IMR-90 (cell line): ENCODE measurements at regions not wholly inside any gene's neighbourhood (a gene's known extent, or its start where the extent isn't known, plus 50 kb on each side); places are given as distances from the start of the nearest gene placed in this dataset.
A peak's percentile ranks its signal among the peaks of the same experiment; 100 is the strongest.

Experiments used
- ATAC-seq: fragments of 200-7000 bp; cut with Tn5 transposase; 2 replicates; pipeline ENCODE4 v1.9.1; 2020; ENCODE audit warnings: low read depth, mild to moderate bottlenecking, moderate library complexity
- BruUV-seq: library from RNA; stranded (reverse); fragments of 400-500 nt; replicated peaks from 2 replicates; lab custom pipeline; 2021; lab: Mats Ljungman, UMichigan
- CTCF ChIA-PET: fragments of 300-600 bp; formaldehyde crosslinking; extraction: SDS; loops from one replicate; lab custom pipeline; 2021; ENCODE audit warnings: antibody characterized with exemption; lab: Yijun Ruan, JAX
- POLR2A ChIA-PET: fragments of 300-600 bp; sonication (Branson Sonifier 250); formaldehyde crosslinking; loops from one replicate; lab custom pipeline; 2022; ENCODE audit warnings: antibody characterized with exemption; ENCODE audit not compliant: unreplicated experiment; lab: Charles Lee
- DNase-seq: peaks from one replicate; pipeline ENCODE4 v3.0.0; 2013
- H2AFZ ChIP-seq: replicated peaks from 2 replicates; pipeline ENCODE3; 2013; ENCODE audit warnings: low read length, mild to moderate bottlenecking; ENCODE audit not compliant: poor library complexity
- H2AK5ac ChIP-seq: 2 replicates; pipeline ENCODE4 v1.6.1; 2013; ENCODE audit warnings: low read depth, low read length, inconsistent platforms
- H2AK9ac ChIP-seq: replicated peaks from 2 replicates; pipeline ENCODE3; 2013; ENCODE audit warnings: mild to moderate bottlenecking, low read depth, low read length, moderate library complexity; ENCODE audit not compliant: poor library complexity
- H2BK120ac ChIP-seq: 2 replicates; pipeline ENCODE4 v1.6.1; 2013; ENCODE audit warnings: low read depth, low read length, inconsistent platforms
- H2BK15ac ChIP-seq: 3 replicates; pipeline ENCODE4 v1.6.1; 2013; ENCODE audit warnings: low read depth, low read length, inconsistent platforms
- H2BK20ac ChIP-seq: 2 replicates; pipeline ENCODE4 v1.6.1; 2013; ENCODE audit warnings: low read depth, mild to moderate bottlenecking, inconsistent platforms, low read length, moderate library complexity
- H2BK5ac ChIP-seq: 2 replicates; pipeline ENCODE4 v1.6.1; 2013; ENCODE audit warnings: mild to moderate bottlenecking, low read depth, low read length, inconsistent platforms; ENCODE audit not compliant: poor library complexity, severe bottlenecking
- H3K14ac ChIP-seq: replicated peaks from 2 replicates; pipeline ENCODE4 v1.6.1; 2013; ENCODE audit warnings: low read depth, low read length, inconsistent platforms
- H3K18ac ChIP-seq: 2 replicates; pipeline ENCODE4 v1.6.1; 2013; ENCODE audit warnings: low read depth, low read length, control low read depth
- H3K23ac ChIP-seq: 2 replicates; pipeline ENCODE4 v1.6.1; 2013; ENCODE audit warnings: low read depth, low read length, inconsistent platforms
- H3K27ac ChIP-seq: 2 replicates; pipeline ENCODE4 v1.5.1; 2013; ENCODE audit warnings: mild to moderate bottlenecking, control low read depth, low read length; ENCODE audit not compliant: insufficient read depth
- H3K27me3 ChIP-seq: 2 replicates; pipeline ENCODE4 v1.6.1; 2013; ENCODE audit warnings: low read length; ENCODE audit not compliant: control insufficient read depth, insufficient read depth
- H3K36me3 ChIP-seq: 2 replicates; pipeline ENCODE4 v1.6.1; 2013; ENCODE audit warnings: low read length, mixed read lengths; ENCODE audit not compliant: control insufficient read depth, insufficient read depth
- H3K4ac ChIP-seq: 2 replicates; pipeline ENCODE4 v1.6.1; 2013; ENCODE audit warnings: low read depth, low read length, inconsistent platforms
- H3K4me1 ChIP-seq: 2 replicates; pipeline ENCODE4 v1.6.1; 2013; ENCODE audit warnings: low read length, mixed read lengths; ENCODE audit not compliant: control insufficient read depth, insufficient read depth
- H3K4me2 ChIP-seq: 2 replicates; pipeline ENCODE4 v1.6.1; 2013; ENCODE audit warnings: low read depth, mild to moderate bottlenecking, control low read depth, low read length, moderate library complexity
- H3K4me3 ChIP-seq: 2 replicates; pipeline ENCODE4 v1.5.1; 2013; ENCODE audit warnings: low read depth, mild to moderate bottlenecking, control low read depth, low read length, moderate library complexity; ENCODE audit not compliant: insufficient read depth
- H3K56ac ChIP-seq: 2 replicates; pipeline ENCODE4 v1.6.1; 2013; ENCODE audit warnings: low read length, inconsistent platforms; ENCODE audit not compliant: insufficient read depth; ENCODE audit errors: extremely low read depth
- H3K79me1 ChIP-seq, 2 experiments: 2 replicates each; pipeline ENCODE4 v1.6.1; 2013; ENCODE audit warnings: low read length in 2 of 2, inconsistent platforms in 1 of 2, low read depth in 1 of 2
- H3K9ac ChIP-seq: 2 replicates; pipeline ENCODE4 v1.6.1; 2013; ENCODE audit warnings: low read depth, low read length, control low read depth
- H3K9me1 ChIP-seq: 2 replicates; pipeline ENCODE4 v1.6.1; 2013; ENCODE audit warnings: low read length, inconsistent platforms; ENCODE audit not compliant: insufficient read depth
- H3K9me3 ChIP-seq: 2 replicates; pipeline ENCODE4 v1.6.1; 2013; ENCODE audit warnings: low read length; ENCODE audit not compliant: control insufficient read depth, insufficient read depth
- H4K20me1 ChIP-seq: 2 replicates; pipeline ENCODE4 v1.6.1; 2013; ENCODE audit warnings: low read length, inconsistent platforms; ENCODE audit not compliant: insufficient read depth
- H4K5ac ChIP-seq: 2 replicates; pipeline ENCODE4 v1.6.1; 2013; ENCODE audit warnings: mild to moderate bottlenecking, low read depth, low read length, control low read depth
- H4K8ac ChIP-seq, 2 experiments: 2 replicates each; pipeline ENCODE4 v1.6.1; 2013; ENCODE audit warnings: low read depth in 2 of 2, low read length in 2 of 2, control low read depth in 1 of 2, inconsistent platforms in 1 of 2
- H4K91ac ChIP-seq: 2 replicates; pipeline ENCODE4 v1.6.1; 2013; ENCODE audit warnings: low read depth, low read length, inconsistent platforms; ENCODE audit not compliant: insufficient read depth
- CEBPB ChIP-seq: IDR thresholded peaks from 2 replicates; pipeline ENCODE4 v1.6.1; 2012; ENCODE audit warnings: low read depth, low read length, improper control_type of control experiment
- MAFK ChIP-seq: IDR thresholded peaks from 2 replicates; pipeline ENCODE4 v1.6.1; 2012; ENCODE audit warnings: low read depth, low read length, improper control_type of control experiment
- MAZ ChIP-seq: IDR thresholded peaks from 2 replicates; pipeline ENCODE4 v1.6.1; 2012; ENCODE audit warnings: low read depth, mild to moderate bottlenecking, low read length, improper control_type of control experiment, moderate library complexity, borderline replicate concordance
- RFX5 ChIP-seq: IDR thresholded peaks from 2 replicates; pipeline ENCODE4 v1.8.0; 2012; ENCODE audit warnings: low read depth, mild to moderate bottlenecking, low read length, moderate library complexity
- dilution Hi-C: fragments of 300-500 bp; cut with HindIII; formaldehyde crosslinking; loops from one replicate; pipeline ENCODE4 v1.14.3; 2018; ENCODE audit warnings: low sequenced_read_pairs; ENCODE audit not compliant: unreplicated experiment
- in situ Hi-C: fragments of 300-500 bp; cut with MboI; formaldehyde crosslinking; loops from 3 replicates; pipeline ENCODE4 v1.14.3; 2019; ENCODE audit warnings: low sequenced_read_pairs, inconsistent platforms, mixed read lengths
- intact Hi-C: fragments of 100-400 bp; cut with micrococcal nuclease; formaldehyde crosslinking; loops from 2 replicates; pipeline ENCODE4 v1.10.0; 2022
- TF ChIP-seq, protein P1 (sequence below): fragments of 150-350 bp; IDR thresholded peaks from 2 replicates; pipeline ENCODE4 v1.6.1; 2016; ENCODE audit warnings: low read depth, mild to moderate bottlenecking, low read length, moderate library complexity, borderline replicate concordance

DNA sequence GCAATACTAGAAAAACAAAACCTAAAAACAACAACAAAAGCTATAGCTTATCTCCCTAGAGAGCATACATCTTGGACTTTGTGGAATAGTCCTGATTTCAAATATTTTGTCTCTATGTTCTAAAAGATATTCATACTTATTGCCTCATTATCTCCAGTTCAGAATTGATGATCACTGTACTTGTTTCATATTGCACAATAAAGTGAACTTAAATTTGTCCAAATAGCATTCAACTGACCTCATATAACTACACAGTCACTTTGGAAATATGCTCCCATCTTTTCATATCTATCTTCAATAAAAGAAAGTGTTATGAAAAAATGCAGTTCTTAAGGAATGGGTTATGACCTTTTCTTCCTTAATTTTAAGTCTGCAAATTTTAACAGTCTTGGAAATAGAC lies 228.6 kb upstream of the CMC1 start:
- Histone ChIP-seq H3K79me1 (no peaks in the 10 kb centered on the region), H2BK20ac (no peak overlapping the region), H2AK5ac (no peak overlapping the region), H3K14ac (no peak overlapping the region), H3K4me2 (no peak overlapping the region), H3K23ac (no peak overlapping the region), H3K4me1 (no peaks in the 10 kb centered on the region), H3K18ac (no peak overlapping the region), H3K9me1 (no peaks in the 10 kb centered on the region), H3K36me3 (no peaks in the 10 kb centered on the region), H2AK9ac (no peak overlapping the region), H3K4ac (no peak overlapping the region), H2BK120ac (no peak overlapping the region), H2BK5ac (no peak overlapping the region), H3K27me3 (no peaks in the 10 kb centered on the region), H2AFZ (no peak overlapping the region), H3K27ac (no peak overlapping the region), H4K20me1 (no peaks in the 10 kb centered on the region), H3K9me3 (no peaks in the 10 kb centered on the region), H4K5ac (no peak overlapping the region), H3K9ac (no peak overlapping the region), H2BK15ac (no peak overlapping the region), H3K4me3 (no peak overlapping the region), H3K56ac (no peak overlapping the region), H4K91ac (no peak overlapping the region), H4K8ac (no peak overlapping the region)
- no TSS peak for BruUV-seq
- dilution Hi-C loops (no loop called here), intact Hi-C loops (no loop called here), in situ Hi-C loops (no loop called here)
- ATAC-seq (no peak), DNase-seq (no peak)
- TF ChIP-seq MAFK (no peak), RFX5 (no peak), CEBPB (peak; percentile 44; the same call in 1 of the 2 replicates), MAZ (no peak)
- TF ChIP-seq, protein P1, sequence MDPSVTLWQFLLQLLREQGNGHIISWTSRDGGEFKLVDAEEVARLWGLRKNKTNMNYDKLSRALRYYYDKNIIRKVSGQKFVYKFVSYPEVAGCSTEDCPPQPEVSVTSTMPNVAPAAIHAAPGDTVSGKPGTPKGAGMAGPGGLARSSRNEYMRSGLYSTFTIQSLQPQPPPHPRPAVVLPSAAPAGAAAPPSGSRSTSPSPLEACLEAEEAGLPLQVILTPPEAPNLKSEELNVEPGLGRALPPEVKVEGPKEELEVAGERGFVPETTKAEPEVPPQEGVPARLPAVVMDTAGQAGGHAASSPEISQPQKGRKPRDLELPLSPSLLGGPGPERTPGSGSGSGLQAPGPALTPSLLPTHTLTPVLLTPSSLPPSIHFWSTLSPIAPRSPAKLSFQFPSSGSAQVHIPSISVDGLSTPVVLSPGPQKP = no peak
- CTCF ChIA-PET = no interaction called here
- POLR2A ChIA-PET = no interaction called here
